Fibroblast of lung (primary cell): ENCODE measurements at regions not wholly inside any gene's neighbourhood (a gene's known extent, or its start where the extent isn't known, plus 50 kb on each side); places are given as distances from the start of the nearest gene placed in this dataset.

Experiments used
- CTCF ChIP-seq, 2 donors: IDR thresholded peaks in 1 of 2; conservative IDR thresholded peaks in 1 of 2; 1 replicate in 1 of 2; 2 replicates in 1 of 2; pipeline ENCODE4 v1.5.1; 2011 to 2012; ENCODE audit warnings: low read length in 2 of 2, control low read depth in 1 of 2, inconsistent platforms in 1 of 2, low read depth in 1 of 2, mild to moderate bottlenecking in 1 of 2
- EZH2 ChIP-seq: IDR thresholded peaks from 2 replicates; pipeline ENCODE4 v1.5.1; 2012; ENCODE audit warnings: low read length, control low read depth, mild to moderate bottlenecking; ENCODE audit errors: missing control alignments

GRCh38 chr18:1487457-1487856 lies 582.8 kb downstream of the ADCYAP1 start:
- TF ChIP-seq EZH2 (no peak), CTCF (conservative IDR thresholded peaks at IDR 0.05 in 1 of 2, IDR thresholded peaks at IDR 0.05 in 1 of 2; ENCODE audit: low read depth in 1 of 2, low read length in 2 of 2) (no peak)
